ENCODE measurements at regions not wholly inside any gene's neighbourhood (a gene's known extent, or its start where the extent isn't known, plus 50 kb on each side); places are given as distances from the start of the nearest gene placed in this dataset.

DNA sequence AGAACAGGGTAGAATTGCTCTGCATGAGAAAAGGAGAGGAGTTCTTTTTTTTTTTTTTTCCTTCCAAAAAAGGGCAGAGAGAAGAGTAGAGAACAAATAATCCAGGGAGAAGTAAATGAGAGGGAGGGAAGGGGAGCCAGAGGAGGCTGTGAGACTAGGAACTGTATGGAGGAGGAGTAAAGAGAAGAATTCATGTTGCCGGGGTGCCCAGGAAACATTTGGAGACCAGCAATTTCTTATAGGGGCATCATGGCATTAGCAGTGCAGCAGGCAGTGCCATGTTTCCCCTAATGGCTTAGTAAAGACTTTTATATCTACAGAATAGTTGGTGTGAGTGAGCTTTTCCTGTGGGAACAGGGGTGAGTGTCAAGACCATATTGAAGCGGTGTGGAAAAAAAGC is 86.4 kb upstream of the SESTD1 start:
- DNase-seq (ENCODE audit: low read depth, low spot score) (no peak), FAIRE-seq (no peak), ATAC-seq (no peak)
- Histone ChIP-seq H3K27ac (ENCODE audit: control insufficient read depth, insufficient read depth) (no peak overlapping the region), H3K4me2 (ENCODE audit: control insufficient read depth, insufficient read depth) (no peak overlapping the region), H3K4me3 (no peak overlapping the region), H3K36me3 (ENCODE audit: control insufficient read depth in 2 of 2, insufficient read depth in 2 of 2, low read length in 1 of 2) (no peaks in the 10 kb centered on the region), H3K4me1 (ENCODE audit: control insufficient read depth, insufficient read depth, low read length) (peaks cover 6% of the 10 kb centered on the region; the same call in 1 of the 2 replicates), H3K9me3 (replicated peaks; ENCODE audit: control insufficient read depth, insufficient read depth, low read length) (no peaks in the 10 kb centered on the region), H4K20me1 (ENCODE audit: control insufficient read depth, insufficient read depth) (no peaks in the 10 kb centered on the region), H2AFZ (ENCODE audit: control insufficient read depth, low read depth, low read length) (no peak overlapping the region), H3K79me2 (ENCODE audit: control insufficient read depth, insufficient read depth, low read length) (no peaks in the 10 kb centered on the region), H3K9ac (ENCODE audit: control insufficient read depth, insufficient read depth, low read length) (no peak overlapping the region), H3K27me3 (replicated peaks in 1 of 2; ENCODE audit: control insufficient read depth in 2 of 2, insufficient read depth in 2 of 2, low read length in 1 of 2) (no peaks in the 10 kb centered on the region)
- SMC1A ChIA-PET (ENCODE audit: uncharacterized antibody, unreplicated experiment): no interaction called here
- CTCF ChIA-PET: interaction anchor here (0.7 kb wide), 1 partner anchor 88 kb away, joined by 3 read pairs; no protein-coding TSS in a partner anchor
- RAD21 ChIA-PET (ENCODE audit: unreplicated experiment): no interaction called here
- TF ChIP-seq RB1 (IDR thresholded peaks at IDR 0.05; ENCODE audit: borderline replicate concordance): no peak
- TF ChIP-seq, protein P1, sequence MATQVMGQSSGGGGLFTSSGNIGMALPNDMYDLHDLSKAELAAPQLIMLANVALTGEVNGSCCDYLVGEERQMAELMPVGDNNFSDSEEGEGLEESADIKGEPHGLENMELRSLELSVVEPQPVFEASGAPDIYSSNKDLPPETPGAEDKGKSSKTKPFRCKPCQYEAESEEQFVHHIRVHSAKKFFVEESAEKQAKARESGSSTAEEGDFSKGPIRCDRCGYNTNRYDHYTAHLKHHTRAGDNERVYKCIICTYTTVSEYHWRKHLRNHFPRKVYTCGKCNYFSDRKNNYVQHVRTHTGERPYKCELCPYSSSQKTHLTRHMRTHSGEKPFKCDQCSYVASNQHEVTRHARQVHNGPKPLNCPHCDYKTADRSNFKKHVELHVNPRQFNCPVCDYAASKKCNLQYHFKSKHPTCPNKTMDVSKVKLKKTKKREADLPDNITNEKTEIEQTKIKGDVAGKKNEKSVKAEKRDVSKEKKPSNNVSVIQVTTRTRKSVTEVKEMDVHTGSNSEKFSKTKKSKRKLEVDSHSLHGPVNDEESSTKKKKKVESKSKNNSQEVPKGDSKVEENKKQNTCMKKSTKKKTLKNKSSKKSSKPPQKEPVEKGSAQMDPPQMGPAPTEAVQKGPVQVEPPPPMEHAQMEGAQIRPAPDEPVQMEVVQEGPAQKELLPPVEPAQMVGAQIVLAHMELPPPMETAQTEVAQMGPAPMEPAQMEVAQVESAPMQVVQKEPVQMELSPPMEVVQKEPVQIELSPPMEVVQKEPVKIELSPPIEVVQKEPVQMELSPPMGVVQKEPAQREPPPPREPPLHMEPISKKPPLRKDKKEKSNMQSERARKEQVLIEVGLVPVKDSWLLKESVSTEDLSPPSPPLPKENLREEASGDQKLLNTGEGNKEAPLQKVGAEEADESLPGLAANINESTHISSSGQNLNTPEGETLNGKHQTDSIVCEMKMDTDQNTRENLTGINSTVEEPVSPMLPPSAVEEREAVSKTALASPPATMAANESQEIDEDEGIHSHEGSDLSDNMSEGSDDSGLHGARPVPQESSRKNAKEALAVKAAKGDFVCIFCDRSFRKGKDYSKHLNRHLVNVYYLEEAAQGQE (IDR thresholded peaks at IDR 0.05; ENCODE audit: low read depth, low read length): no peak
- TF ChIP-seq, protein P2, sequence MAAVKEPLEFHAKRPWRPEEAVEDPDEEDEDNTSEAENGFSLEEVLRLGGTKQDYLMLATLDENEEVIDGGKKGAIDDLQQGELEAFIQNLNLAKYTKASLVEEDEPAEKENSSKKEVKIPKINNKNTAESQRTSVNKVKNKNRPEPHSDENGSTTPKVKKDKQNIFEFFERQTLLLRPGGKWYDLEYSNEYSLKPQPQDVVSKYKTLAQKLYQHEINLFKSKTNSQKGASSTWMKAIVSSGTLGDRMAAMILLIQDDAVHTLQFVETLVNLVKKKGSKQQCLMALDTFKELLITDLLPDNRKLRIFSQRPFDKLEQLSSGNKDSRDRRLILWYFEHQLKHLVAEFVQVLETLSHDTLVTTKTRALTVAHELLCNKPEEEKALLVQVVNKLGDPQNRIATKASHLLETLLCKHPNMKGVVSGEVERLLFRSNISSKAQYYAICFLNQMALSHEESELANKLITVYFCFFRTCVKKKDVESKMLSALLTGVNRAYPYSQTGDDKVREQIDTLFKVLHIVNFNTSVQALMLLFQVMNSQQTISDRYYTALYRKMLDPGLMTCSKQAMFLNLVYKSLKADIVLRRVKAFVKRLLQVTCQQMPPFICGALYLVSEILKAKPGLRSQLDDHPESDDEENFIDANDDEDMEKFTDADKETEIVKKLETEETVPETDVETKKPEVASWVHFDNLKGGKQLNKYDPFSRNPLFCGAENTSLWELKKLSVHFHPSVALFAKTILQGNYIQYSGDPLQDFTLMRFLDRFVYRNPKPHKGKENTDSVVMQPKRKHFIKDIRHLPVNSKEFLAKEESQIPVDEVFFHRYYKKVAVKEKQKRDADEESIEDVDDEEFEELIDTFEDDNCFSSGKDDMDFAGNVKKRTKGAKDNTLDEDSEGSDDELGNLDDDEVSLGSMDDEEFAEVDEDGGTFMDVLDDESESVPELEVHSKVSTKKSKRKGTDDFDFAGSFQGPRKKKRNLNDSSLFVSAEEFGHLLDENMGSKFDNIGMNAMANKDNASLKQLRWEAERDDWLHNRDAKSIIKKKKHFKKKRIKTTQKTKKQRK (IDR thresholded peaks at IDR 0.05; ENCODE audit: low read depth, low read length): no peak
- no peak for TF ChIP-seq NFYA (IDR thresholded peaks at IDR 0.05; ENCODE audit: borderline replicate concordance, low read depth, low read length)
- TF ChIP-seq TCF7 (IDR thresholded peaks at IDR 0.05; ENCODE audit: borderline replicate concordance): no peak
- TF ChIP-seq JUNB (IDR thresholded peaks at IDR 0.05): no peak
- TF ChIP-seq MEF2A (IDR thresholded peaks at IDR 0.05; ENCODE audit: insufficient read depth, low read depth, low read length): no peak
- TF ChIP-seq MEF2B (IDR thresholded peaks at IDR 0.05; ENCODE audit: partially characterized antibody, poor library complexity, severe bottlenecking): no peak
- TF ChIP-seq SIX5 (IDR thresholded peaks at IDR 0.05; ENCODE audit: low read depth, low read length, severe bottlenecking): no peak
- TF ChIP-seq, protein P3, sequence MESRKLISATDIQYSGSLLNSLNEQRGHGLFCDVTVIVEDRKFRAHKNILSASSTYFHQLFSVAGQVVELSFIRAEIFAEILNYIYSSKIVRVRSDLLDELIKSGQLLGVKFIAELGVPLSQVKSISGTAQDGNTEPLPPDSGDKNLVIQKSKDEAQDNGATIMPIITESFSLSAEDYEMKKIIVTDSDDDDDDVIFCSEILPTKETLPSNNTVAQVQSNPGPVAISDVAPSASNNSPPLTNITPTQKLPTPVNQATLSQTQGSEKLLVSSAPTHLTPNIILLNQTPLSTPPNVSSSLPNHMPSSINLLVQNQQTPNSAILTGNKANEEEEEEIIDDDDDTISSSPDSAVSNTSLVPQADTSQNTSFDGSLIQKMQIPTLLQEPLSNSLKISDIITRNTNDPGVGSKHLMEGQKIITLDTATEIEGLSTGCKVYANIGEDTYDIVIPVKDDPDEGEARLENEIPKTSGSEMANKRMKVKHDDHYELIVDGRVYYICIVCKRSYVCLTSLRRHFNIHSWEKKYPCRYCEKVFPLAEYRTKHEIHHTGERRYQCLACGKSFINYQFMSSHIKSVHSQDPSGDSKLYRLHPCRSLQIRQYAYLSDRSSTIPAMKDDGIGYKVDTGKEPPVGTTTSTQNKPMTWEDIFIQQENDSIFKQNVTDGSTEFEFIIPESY (IDR thresholded peaks at IDR 0.05): no peak
- BruUV-seq (replicated peaks): no TSS peak
- POLR2A ChIA-PET: no interaction called here
- WGBS (ENCODE audit: insufficient coverage, insufficient replicate concordance, low lambda C conversion rate, missing lambda C conversion rate): 66% methylated on average over 2 of the region's 2 CpGs
- intact Hi-C loops (cut with micrococcal nuclease; ENCODE audit: unreplicated experiment): no loop called here
- in situ Hi-C loops (cut with MboI): no loop called here

Measured in GM12878 (cell line).